HG03575 (cell line): ENCODE measurements at regions not wholly inside any gene's neighbourhood (a gene's known extent, or its start where the extent isn't known, plus 50 kb on each side); places are given as distances from the start of the nearest gene placed in this dataset.

Source experiments
- ATAC-seq: cut with Tn5 transposase; IDR thresholded peaks from one replicate; pipeline ENCODE4 v1.9.1; 2021; ENCODE audit not compliant: unreplicated experiment, insufficient number of reproducible peaks, low FRiP score; ENCODE audit errors: extremely low read depth

GRCh38 chr13:33634546-33634982, 183.4 kb upstream of the RFC3 start:
- ATAC-seq, result no peak

- ATAC-seq, result no peak
Measured at GRCh38 chr13:33636243-33636642, 181.7 kb upstream of the RFC3 start.

- no peak for ATAC-seq
Measured at GRCh38 chr13:33636955-33637670, 180.8 kb upstream of the RFC3 start.

GRCh38 chr13:33637978-33638743, 179.8 kb upstream of the RFC3 start:
- ATAC-seq, result no peak

- no peak for ATAC-seq
Measured at GRCh38 chr13:33639158-33639557, 178.8 kb upstream of the RFC3 start.

GRCh38 chr13:33639626-33640080, 178.3 kb upstream of the RFC3 start:
- ATAC-seq, result no peak

- no peak for ATAC-seq
Measured at GRCh38 chr13:33640832-33641231, 177.1 kb upstream of the RFC3 start.

GRCh38 chr13:33642374-33643065, 175.4 kb upstream of the RFC3 start:
- ATAC-seq, result no peak

GRCh38 chr13:33644581-33645543, 173.1 kb upstream of the RFC3 start:
- ATAC-seq, result no peak

- ATAC-seq, result no peak
Measured at GRCh38 chr13:33645591-33646554, 172.1 kb upstream of the RFC3 start.

GRCh38 chr13:33649212-33649878, 168.6 kb upstream of the RFC3 start:
- ATAC-seq, result no peak

- ATAC-seq, result no peak
Measured at GRCh38 chr13:33651766-33652165, 166.2 kb upstream of the RFC3 start.

- ATAC-seq, result no peak
Measured at GRCh38 chr13:33657274-33657673, 160.7 kb upstream of the RFC3 start.

GRCh38 chr13:33659466-33659865, 158.5 kb upstream of the RFC3 start:
- no peak for ATAC-seq

GRCh38 chr13:33659894-33660293, 158.1 kb upstream of the RFC3 start:
- ATAC-seq, result no peak

- no peak for ATAC-seq
Measured at GRCh38 chr13:33662392-33662791, 155.6 kb upstream of the RFC3 start.

- ATAC-seq, result no peak
Measured at GRCh38 chr13:33665626-33666175, 152.2 kb upstream of the RFC3 start.
